SK-N-SH (cell line): ENCODE measurements at regions not wholly inside any gene's neighbourhood (a gene's known extent, or its start where the extent isn't known, plus 50 kb on each side); places are given as distances from the start of the nearest gene placed in this dataset.

Source experiments
- EP300 ChIP-seq, 2 experiments: IDR thresholded peaks; 2 replicates each; pipeline versions ENCODE4 v1.4.0 to v1.6.1; 2012; ENCODE audit warnings: borderline replicate concordance in 1 of 2, low read depth in 1 of 2, low read length in 1 of 2
- FOSL2 ChIP-seq: IDR thresholded peaks from 2 replicates; pipeline ENCODE4 v1.4.0; 2012; ENCODE audit warnings: low read depth, mild to moderate bottlenecking, moderate library complexity, borderline replicate concordance
- GABPA ChIP-seq: IDR thresholded peaks from 2 replicates; pipeline ENCODE4 v1.4.0; 2012; ENCODE audit warnings: low read depth, mild to moderate bottlenecking
- NRF1 ChIP-seq: IDR thresholded peaks from 2 replicates; pipeline ENCODE4 v1.6.1; 2012; ENCODE audit warnings: low read depth, mild to moderate bottlenecking, low read length
- POLR2AphosphoS5 ChIP-seq: IDR thresholded peaks from 2 replicates; pipeline ENCODE4 v1.6.1; 2012; ENCODE audit warnings: low read depth, low read length
- RCOR1 ChIP-seq: fragments of 150-350 bp; IDR thresholded peaks from 2 replicates; pipeline ENCODE4 v1.6.1; 2017; ENCODE audit warnings: antibody characterized with exemption, low read length
- SMC3 ChIP-seq: IDR thresholded peaks from 2 replicates; pipeline ENCODE4 v1.6.1; 2012; ENCODE audit warnings: low read depth, low read length, improper control_type of control experiment
- YY1 ChIP-seq: IDR thresholded peaks from 2 replicates; pipeline ENCODE4 v1.4.0; 2012; ENCODE audit warnings: low read depth, mild to moderate bottlenecking
- TF ChIP-seq, protein P1 (sequence below): fragments of 200-600 bp; sonication (generic); IDR thresholded peaks from 2 replicates; pipeline ENCODE4 v1.6.1; 2017; ENCODE audit warnings: antibody characterized with exemption, mild to moderate bottlenecking, moderate library complexity
- TF ChIP-seq, protein P2 (sequence below): fragments of 150-350 bp; IDR thresholded peaks from 2 replicates; pipeline ENCODE4 v1.6.1; 2017; ENCODE audit warnings: antibody characterized with exemption, low read length, low read depth, borderline replicate concordance
- TF ChIP-seq, protein P3 (sequence below): IDR thresholded peaks from 2 replicates; pipeline ENCODE4 v1.4.0; 2012; ENCODE audit warnings: low read depth
- TF ChIP-seq, protein P4 (sequence below): IDR thresholded peaks from 2 replicates; pipeline ENCODE4 v1.6.1; 2012; ENCODE audit warnings: mild to moderate bottlenecking, low read depth, low read length, moderate library complexity
- TF ChIP-seq, protein P5 (sequence below): IDR thresholded peaks from 2 replicates; pipeline ENCODE4 v1.4.0; 2012; ENCODE audit warnings: low read depth, borderline replicate concordance

DNA sequence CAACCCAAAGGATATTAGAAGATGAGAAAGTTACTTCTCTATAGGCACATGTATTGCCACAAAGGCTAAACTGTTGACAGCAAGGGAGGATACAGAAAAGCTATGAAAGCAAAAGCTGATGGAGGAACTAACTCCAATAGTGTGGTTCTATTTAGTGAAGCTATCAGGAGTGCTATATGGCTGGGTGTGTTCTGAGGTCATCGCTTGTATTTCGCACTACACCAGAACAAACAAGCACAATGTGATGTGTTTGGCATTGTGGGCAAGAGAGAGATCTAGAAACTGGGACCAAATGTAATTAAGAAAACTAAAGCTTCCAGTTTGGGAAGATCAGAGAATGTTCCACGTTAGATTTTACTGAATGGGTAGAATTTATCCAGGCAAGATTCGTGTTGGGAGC lies 220.4 kb upstream of the UMPS start:
- TF ChIP-seq POLR2AphosphoS5 (no peak), SMC3 (no peak), EP300 (IDR thresholded peaks at IDR 0.05; ENCODE audit: borderline replicate concordance in 1 of 2, low read depth in 1 of 2, low read length in 1 of 2) (no peak), YY1 (no peak), NRF1 (no peak), RCOR1 (no peak), FOSL2 (no peak), GABPA (no peak)
- TF ChIP-seq, protein P1, sequence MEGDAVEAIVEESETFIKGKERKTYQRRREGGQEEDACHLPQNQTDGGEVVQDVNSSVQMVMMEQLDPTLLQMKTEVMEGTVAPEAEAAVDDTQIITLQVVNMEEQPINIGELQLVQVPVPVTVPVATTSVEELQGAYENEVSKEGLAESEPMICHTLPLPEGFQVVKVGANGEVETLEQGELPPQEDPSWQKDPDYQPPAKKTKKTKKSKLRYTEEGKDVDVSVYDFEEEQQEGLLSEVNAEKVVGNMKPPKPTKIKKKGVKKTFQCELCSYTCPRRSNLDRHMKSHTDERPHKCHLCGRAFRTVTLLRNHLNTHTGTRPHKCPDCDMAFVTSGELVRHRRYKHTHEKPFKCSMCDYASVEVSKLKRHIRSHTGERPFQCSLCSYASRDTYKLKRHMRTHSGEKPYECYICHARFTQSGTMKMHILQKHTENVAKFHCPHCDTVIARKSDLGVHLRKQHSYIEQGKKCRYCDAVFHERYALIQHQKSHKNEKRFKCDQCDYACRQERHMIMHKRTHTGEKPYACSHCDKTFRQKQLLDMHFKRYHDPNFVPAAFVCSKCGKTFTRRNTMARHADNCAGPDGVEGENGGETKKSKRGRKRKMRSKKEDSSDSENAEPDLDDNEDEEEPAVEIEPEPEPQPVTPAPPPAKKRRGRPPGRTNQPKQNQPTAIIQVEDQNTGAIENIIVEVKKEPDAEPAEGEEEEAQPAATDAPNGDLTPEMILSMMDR: no peak
- TF ChIP-seq, protein P2, sequence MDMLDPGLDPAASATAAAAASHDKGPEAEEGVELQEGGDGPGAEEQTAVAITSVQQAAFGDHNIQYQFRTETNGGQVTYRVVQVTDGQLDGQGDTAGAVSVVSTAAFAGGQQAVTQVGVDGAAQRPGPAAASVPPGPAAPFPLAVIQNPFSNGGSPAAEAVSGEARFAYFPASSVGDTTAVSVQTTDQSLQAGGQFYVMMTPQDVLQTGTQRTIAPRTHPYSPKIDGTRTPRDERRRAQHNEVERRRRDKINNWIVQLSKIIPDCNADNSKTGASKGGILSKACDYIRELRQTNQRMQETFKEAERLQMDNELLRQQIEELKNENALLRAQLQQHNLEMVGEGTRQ: no peak
- TF ChIP-seq, protein P3, sequence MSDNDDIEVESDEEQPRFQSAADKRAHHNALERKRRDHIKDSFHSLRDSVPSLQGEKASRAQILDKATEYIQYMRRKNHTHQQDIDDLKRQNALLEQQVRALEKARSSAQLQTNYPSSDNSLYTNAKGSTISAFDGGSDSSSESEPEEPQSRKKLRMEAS: no peak
- TF ChIP-seq, protein P4, sequence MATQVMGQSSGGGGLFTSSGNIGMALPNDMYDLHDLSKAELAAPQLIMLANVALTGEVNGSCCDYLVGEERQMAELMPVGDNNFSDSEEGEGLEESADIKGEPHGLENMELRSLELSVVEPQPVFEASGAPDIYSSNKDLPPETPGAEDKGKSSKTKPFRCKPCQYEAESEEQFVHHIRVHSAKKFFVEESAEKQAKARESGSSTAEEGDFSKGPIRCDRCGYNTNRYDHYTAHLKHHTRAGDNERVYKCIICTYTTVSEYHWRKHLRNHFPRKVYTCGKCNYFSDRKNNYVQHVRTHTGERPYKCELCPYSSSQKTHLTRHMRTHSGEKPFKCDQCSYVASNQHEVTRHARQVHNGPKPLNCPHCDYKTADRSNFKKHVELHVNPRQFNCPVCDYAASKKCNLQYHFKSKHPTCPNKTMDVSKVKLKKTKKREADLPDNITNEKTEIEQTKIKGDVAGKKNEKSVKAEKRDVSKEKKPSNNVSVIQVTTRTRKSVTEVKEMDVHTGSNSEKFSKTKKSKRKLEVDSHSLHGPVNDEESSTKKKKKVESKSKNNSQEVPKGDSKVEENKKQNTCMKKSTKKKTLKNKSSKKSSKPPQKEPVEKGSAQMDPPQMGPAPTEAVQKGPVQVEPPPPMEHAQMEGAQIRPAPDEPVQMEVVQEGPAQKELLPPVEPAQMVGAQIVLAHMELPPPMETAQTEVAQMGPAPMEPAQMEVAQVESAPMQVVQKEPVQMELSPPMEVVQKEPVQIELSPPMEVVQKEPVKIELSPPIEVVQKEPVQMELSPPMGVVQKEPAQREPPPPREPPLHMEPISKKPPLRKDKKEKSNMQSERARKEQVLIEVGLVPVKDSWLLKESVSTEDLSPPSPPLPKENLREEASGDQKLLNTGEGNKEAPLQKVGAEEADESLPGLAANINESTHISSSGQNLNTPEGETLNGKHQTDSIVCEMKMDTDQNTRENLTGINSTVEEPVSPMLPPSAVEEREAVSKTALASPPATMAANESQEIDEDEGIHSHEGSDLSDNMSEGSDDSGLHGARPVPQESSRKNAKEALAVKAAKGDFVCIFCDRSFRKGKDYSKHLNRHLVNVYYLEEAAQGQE: no peak
- TF ChIP-seq, protein P5, sequence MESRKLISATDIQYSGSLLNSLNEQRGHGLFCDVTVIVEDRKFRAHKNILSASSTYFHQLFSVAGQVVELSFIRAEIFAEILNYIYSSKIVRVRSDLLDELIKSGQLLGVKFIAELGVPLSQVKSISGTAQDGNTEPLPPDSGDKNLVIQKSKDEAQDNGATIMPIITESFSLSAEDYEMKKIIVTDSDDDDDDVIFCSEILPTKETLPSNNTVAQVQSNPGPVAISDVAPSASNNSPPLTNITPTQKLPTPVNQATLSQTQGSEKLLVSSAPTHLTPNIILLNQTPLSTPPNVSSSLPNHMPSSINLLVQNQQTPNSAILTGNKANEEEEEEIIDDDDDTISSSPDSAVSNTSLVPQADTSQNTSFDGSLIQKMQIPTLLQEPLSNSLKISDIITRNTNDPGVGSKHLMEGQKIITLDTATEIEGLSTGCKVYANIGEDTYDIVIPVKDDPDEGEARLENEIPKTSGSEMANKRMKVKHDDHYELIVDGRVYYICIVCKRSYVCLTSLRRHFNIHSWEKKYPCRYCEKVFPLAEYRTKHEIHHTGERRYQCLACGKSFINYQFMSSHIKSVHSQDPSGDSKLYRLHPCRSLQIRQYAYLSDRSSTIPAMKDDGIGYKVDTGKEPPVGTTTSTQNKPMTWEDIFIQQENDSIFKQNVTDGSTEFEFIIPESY: no peak
